Panc1 (cell line): ENCODE measurements at regions not wholly inside any gene's neighbourhood (a gene's known extent, or its start where the extent isn't known, plus 50 kb on each side); places are given as distances from the start of the nearest gene placed in this dataset.

ENCODE experiments used
- ATAC-seq: fragments of 200-7000 bp; cut with Tn5 transposase; 2 replicates; pipeline ENCODE4 v1.9.1; 2020; ENCODE audit warnings: mild to moderate bottlenecking, moderate library complexity
- BruUV-seq: library from RNA; stranded (reverse); fragments of 400-500 nt; replicated peaks from 2 replicates; lab custom pipeline; 2021; lab: Mats Ljungman, UMichigan
- CTCF ChIA-PET: fragments of 300-600 bp; sonication (Branson Sonifier 250); formaldehyde crosslinking; loops from one replicate; lab custom pipeline; 2022; ENCODE audit warnings: antibody characterized with exemption; lab: Charles Lee
- POLR2A ChIA-PET: fragments of 300-600 bp; sonication (Branson Sonifier 250); formaldehyde crosslinking; loops from one replicate; lab custom pipeline; 2022; ENCODE audit warnings: antibody characterized with exemption; lab: Charles Lee
- DNase-seq: peaks from one replicate; pipeline ENCODE4 v3.0.0-alpha.2; 2010; ENCODE audit warnings: low read depth, low spot score
- H3K27ac ChIP-seq: 2 replicates; pipeline ENCODE4 v1.5.1; 2011; ENCODE audit warnings: mild to moderate bottlenecking, low read length, inconsistent platforms
- H3K27me3 ChIP-seq: fragments of 200-500 bp; sonication (Bioruptor generic); 2 replicates; pipeline ENCODE4 v1.6.0; 2014; ENCODE audit warnings: low read length, inconsistent platforms; ENCODE audit not compliant: control insufficient read depth, insufficient read depth
- H3K36me3 ChIP-seq: fragments of 200-500 bp; sonication (Bioruptor generic); 2 replicates; pipeline ENCODE4 v1.5.1; 2014; ENCODE audit warnings: inconsistent platforms, mild to moderate bottlenecking, low read length, moderate library complexity; ENCODE audit not compliant: control insufficient read depth, insufficient read depth
- H3K4me1 ChIP-seq: 2 replicates; pipeline ENCODE4 v1.5.1; 2011; ENCODE audit warnings: inconsistent platforms, mild to moderate bottlenecking, low read length, moderate library complexity; ENCODE audit not compliant: control insufficient read depth, insufficient read depth
- H3K4me3 ChIP-seq, 2 experiments: 2 replicates each; pipeline ENCODE4 v1.5.1; 2011 to 2012; ENCODE audit warnings: low read depth in 2 of 2, low read length in 2 of 2, mild to moderate bottlenecking in 2 of 2, inconsistent platforms in 1 of 2, moderate library complexity in 1 of 2
- H3K9me3 ChIP-seq: fragments of 200-500 bp; sonication (Bioruptor generic); 2 replicates; pipeline ENCODE4 v1.5.1; 2014; ENCODE audit warnings: low read depth, mild to moderate bottlenecking, inconsistent platforms, low read length, moderate library complexity; ENCODE audit not compliant: control insufficient read depth, insufficient read depth
- CTCF ChIP-seq: fragments of 450-650 bp; IDR thresholded peaks from 2 replicates; pipeline ENCODE4 v1.5.1; 2017; ENCODE audit warnings: mild to moderate bottlenecking
- POLR2AphosphoS5 ChIP-seq: IDR thresholded peaks from 2 replicates; pipeline ENCODE4 v1.6.1; 2012; ENCODE audit warnings: mild to moderate bottlenecking, low read depth, low read length, moderate library complexity
- REST ChIP-seq, 2 experiments: IDR thresholded peaks; 2 replicates each; pipeline ENCODE4 v1.6.1; 2011 to 2012; ENCODE audit warnings: low read depth in 2 of 2, control low read depth in 1 of 2, low read length in 1 of 2, mild to moderate bottlenecking in 1 of 2, moderate library complexity in 1 of 2; ENCODE audit not compliant: insufficient read depth in 1 of 2
- SIN3A ChIP-seq: IDR thresholded peaks from 2 replicates; pipeline ENCODE4 v1.6.1; 2012; ENCODE audit warnings: low read depth, mild to moderate bottlenecking, low read length, moderate library complexity, borderline replicate concordance; ENCODE audit not compliant: insufficient read depth
- TCF7L2 ChIP-seq: IDR thresholded peaks from 2 replicates; pipeline ENCODE4 v1.6.1; 2011; ENCODE audit warnings: mild to moderate bottlenecking, low read depth, low read length, inconsistent platforms
- in situ Hi-C: cut with HindIII; loops from 2 replicates; pipeline ENCODE4 v1.10.0; 2016; ENCODE audit warnings: low sequenced_read_pairs, low pct_unique_long_range_greater_than_20kb
- intact Hi-C: fragments of 100-400 bp; cut with micrococcal nuclease; formaldehyde crosslinking; loops from one replicate; pipeline ENCODE4 v1.10.0; 2022; ENCODE audit not compliant: unreplicated experiment

- intact Hi-C loops (no loop called here), in situ Hi-C loops (no loop called here)
- ChIA-PET CTCF (no interaction called here), POLR2A (no interaction called here)
- Histone ChIP-seq H3K9me3 (no peaks in the 10 kb centered on the region), H3K27ac (no peak overlapping the region), H3K4me3 (no peak overlapping the region), H3K4me1 (no peaks in the 10 kb centered on the region), H3K27me3 (no peaks in the 10 kb centered on the region), H3K36me3 (no peaks in the 10 kb centered on the region)
- DNase-seq (no peak), ATAC-seq (no peak)
- TF ChIP-seq TCF7L2 (no peak), SIN3A (no peak), CTCF (no peak), POLR2AphosphoS5 (no peak), REST (IDR thresholded peaks at IDR 0.05; ENCODE audit: insufficient read depth in 1 of 2, low read depth in 2 of 2, low read length in 1 of 2) (no peak)
- BruUV-seq: no TSS peak
Measured at GRCh38 chr10:14409247-14409646, 78.5 kb upstream of the FRMD4A start.

- ATAC-seq (no peak), DNase-seq (no peak)
- Histone ChIP-seq H3K27ac (no peak overlapping the region), H3K4me3 (no peak overlapping the region), H3K9me3 (no peaks in the 10 kb centered on the region), H3K27me3 (no peaks in the 10 kb centered on the region), H3K36me3 (no peaks in the 10 kb centered on the region), H3K4me1 (no peaks in the 10 kb centered on the region)
- intact Hi-C loops: no loop called here
- in situ Hi-C loops: no loop called here
- CTCF ChIA-PET: interaction anchor here (0.5 kb wide), 1 partner anchor 172 kb away, joined by 8 read pairs; no protein-coding TSS in a partner anchor
- POLR2A ChIA-PET: no interaction called here
- BruUV-seq: no TSS peak
- TF ChIP-seq REST (IDR thresholded peaks at IDR 0.05; ENCODE audit: insufficient read depth in 1 of 2, low read depth in 2 of 2, low read length in 1 of 2) (no peak), TCF7L2 (no peak), POLR2AphosphoS5 (no peak), SIN3A (no peak), CTCF (no peak)
Measured at GRCh38 chr10:14408139-14408538, 77.4 kb upstream of the FRMD4A start.
